ENCODE measurements at regions not wholly inside any gene's neighbourhood (a gene's known extent, or its start where the extent isn't known, plus 50 kb on each side); places are given as distances from the start of the nearest gene placed in this dataset.

DNA sequence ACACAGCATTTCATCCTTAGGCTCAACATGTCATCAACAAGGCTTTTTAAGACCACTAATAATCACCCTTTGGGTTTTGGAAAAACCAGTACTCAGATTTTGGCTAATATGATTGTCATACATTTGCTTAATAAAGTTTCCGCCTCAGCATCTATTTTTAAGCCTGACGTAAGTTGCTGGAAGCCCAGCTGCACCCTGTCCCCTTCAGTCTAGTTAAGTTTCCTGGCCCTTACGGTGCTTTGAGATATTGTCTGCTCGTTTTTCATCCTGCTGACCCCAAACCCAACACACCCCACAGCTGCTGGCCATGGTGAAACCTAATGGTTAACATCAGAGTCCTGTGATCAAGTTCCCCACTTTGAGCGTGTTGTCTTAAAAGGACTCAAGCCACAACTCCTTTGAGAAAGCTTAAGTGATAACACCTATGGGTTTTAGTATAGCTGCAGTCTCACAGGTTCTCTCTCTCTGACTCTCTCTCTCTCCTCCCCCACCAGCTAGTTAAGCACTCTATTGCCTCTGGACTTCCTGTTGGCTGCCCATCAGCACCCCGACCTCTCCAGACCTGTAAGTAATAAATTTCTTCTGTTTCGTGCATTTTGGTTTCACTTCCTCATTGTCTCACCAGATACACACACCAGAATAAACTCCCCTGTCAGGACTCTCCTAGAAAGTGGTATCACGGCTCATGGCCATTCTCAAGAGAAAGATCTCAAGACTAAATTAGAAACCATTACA, 802.0 kb downstream of the C6orf118 start:
- TF ChIP-seq FOXK2 (IDR thresholded peaks at IDR 0.05) (no peak), FOXA1 (IDR thresholded peaks at IDR 0.05) (no peak), L3MBTL2 (conservative IDR thresholded peaks at IDR 0.05) (no peak), NFRKB (IDR thresholded peaks at IDR 0.05) (no peak), FOXM1 (IDR thresholded peaks at IDR 0.05; ENCODE audit: borderline replicate concordance) (no peak), SP1 (IDR thresholded peaks at IDR 0.05) (no peak), BHLHE40 (IDR thresholded peaks at IDR 0.05; ENCODE audit: borderline replicate concordance) (no peak), SUZ12 (IDR thresholded peaks at IDR 0.05) (no peak), HDGF (IDR thresholded peaks at IDR 0.05; ENCODE audit: borderline replicate concordance) (no peak), CTBP1 (IDR thresholded peaks at IDR 0.05; ENCODE audit: borderline replicate concordance) (no peak)
- TF ChIP-seq, protein P1, sequence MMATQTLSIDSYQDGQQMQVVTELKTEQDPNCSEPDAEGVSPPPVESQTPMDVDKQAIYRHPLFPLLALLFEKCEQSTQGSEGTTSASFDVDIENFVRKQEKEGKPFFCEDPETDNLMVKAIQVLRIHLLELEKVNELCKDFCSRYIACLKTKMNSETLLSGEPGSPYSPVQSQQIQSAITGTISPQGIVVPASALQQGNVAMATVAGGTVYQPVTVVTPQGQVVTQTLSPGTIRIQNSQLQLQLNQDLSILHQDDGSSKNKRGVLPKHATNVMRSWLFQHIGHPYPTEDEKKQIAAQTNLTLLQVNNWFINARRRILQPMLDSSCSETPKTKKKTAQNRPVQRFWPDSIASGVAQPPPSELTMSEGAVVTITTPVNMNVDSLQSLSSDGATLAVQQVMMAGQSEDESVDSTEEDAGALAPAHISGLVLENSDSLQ (IDR thresholded peaks at IDR 0.05), result no peak

Measured in HEK293T (cell line).